CD4-positive, alpha-beta T cell treated with Interferon gamma for 1 hour (primary cell): ENCODE measurements at regions not wholly inside any gene's neighbourhood (a gene's known extent, or its start where the extent isn't known, plus 50 kb on each side); places are given as distances from the start of the nearest gene placed in this dataset.

Experiments used
- DNase-seq: peaks from one replicate; pipeline ENCODE4 v3.0.0-alpha.2; 2020

GRCh38 chr2:58667137-58667774 lies 426.1 kb upstream of the FANCL start:
- DNase-seq = no peak

DNA sequence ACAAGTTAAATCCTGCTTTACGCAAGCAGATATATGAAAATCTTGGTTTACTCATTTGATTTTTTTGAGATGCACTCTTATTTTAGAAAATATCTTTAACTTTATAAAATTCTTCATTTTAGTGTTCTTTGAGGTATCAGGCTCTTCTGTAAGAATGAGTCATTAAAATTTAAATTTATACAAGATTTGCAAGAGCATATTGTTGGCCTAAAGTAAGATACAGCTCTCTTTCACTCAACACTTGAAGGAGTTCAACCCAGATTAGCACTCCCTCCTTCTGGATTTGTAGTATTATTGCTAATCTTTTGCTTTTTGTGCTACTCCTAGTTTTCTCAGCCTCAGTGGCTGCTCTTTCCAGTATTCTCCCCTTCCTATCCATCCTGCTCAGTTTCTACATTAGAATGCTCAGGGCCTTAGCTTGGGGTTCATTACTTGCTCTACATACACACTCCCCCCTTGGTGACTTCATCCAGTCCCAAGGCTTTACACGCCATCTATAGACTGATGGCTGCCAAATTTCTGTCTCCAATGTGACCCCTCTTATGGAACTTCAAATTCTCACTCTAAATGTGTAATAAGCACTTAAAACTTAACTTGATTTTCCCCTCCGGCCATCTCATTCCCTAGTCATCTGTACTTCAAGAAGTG lies 425.3 kb upstream of the FANCL start:
- DNase-seq = no peak

DNA sequence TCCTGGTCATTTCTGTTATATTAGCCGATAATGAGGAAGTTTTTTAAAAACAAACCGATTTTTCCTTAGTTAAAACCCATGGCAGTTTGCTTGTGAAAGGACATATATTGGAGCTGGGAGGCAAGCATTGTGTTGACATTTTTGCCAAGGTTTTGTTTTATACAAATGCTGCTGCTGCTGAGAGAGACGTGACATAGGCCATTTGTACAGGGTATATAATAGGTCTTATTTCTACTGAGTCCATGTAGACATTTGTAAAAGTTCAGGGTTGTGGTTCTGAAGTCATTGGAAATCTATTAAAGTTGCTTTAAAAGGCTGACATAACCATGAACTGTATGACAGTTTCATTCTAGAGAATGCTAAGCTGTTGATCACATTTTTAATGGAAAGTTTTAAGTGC lies 424.0 kb upstream of the FANCL start:
- DNase-seq = no peak

DNA sequence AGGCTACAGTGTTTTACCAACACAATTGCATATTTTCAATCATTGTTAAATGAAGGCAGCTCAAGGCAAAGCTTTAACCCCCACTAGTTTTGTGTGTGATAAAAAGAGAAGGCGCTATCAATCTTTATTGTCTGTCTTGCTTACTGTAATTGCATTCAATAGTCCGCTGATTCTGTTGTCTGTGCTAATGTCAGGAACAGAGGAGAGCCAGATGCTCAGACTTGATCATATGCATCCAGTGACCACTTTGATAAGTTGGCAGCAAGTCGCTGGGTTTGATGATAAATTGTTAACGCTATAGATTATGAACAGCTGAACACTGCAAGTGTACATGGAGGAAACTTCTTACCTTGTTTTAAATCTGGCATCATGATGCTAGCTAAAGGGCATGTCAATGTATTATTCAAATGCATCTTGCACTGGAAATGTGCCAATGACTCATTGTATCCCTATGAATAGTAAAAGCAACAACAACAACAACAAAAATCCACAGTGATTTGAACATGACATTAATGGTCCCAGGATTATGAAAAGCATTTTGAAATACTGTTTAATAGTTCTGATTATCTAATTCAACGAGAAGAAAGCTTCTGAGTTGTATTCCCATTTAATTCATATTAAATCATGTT lies 423.5 kb upstream of the FANCL start:
- no peak for DNase-seq

DNA sequence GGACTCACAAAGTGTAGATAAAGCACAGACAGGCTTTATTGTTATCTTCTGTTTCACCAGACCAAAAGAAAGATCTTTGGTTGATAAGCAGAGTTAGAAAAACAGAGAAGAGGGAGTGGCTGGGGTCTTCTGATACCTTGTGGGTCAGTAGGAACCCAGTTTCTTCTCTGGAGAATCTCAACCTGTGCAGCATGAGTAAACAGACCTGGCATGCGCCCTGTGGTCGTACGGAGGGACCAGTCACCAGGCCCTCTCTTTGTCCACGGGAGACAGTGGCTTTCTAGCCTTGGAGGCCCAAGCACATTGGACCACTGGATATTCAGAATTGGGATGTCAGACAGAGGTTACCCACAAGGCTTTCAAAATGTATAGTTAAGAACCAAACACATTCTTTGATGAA lies 418.9 kb upstream of the FANCL start:
- DNase-seq = no peak

DNA sequence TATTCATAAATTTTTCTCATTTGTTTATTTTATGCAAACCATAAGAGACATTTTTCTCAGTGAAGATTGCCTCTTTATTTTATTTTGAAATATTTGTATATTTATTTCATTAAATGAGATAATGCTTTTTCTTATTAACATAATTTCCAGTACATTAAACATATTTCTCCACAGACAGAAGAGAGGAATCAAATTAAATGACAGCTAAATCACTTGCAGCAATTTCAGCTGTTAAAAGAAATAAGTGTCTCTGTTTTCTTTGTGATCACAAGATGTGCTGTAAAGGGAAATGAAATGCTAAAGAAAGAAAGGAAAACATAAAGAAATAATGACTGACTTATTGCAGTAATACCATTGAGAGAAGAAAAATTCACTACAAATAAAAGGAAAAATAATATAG lies 414.0 kb upstream of the FANCL start:
- DNase-seq = no peak

GRCh38 chr2:58651930-58652329 lies 410.8 kb upstream of the FANCL start:
- no peak for DNase-seq

- no peak for DNase-seq
Measured at GRCh38 chr2:58650781-58651180, 409.7 kb upstream of the FANCL start.

DNA sequence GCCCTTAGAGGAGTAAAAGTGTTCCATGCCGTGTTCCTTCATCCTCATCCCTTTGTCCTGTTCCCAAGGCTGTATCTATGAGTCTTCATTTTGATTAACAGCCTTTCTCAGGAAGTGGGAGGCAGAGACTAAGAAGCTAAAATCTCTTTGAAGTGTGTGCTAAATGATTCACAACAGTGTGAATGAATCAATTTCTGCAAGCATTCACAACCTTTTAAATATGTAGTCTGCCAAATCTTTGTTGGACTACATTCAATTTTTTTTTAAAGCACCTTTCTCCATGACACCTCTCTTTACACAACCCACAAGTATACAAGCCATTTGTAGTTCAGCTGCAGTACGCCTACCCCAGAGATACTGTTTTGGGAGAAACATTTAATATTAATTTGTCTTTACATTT lies 408.6 kb upstream of the FANCL start:
- no peak for DNase-seq

DNA sequence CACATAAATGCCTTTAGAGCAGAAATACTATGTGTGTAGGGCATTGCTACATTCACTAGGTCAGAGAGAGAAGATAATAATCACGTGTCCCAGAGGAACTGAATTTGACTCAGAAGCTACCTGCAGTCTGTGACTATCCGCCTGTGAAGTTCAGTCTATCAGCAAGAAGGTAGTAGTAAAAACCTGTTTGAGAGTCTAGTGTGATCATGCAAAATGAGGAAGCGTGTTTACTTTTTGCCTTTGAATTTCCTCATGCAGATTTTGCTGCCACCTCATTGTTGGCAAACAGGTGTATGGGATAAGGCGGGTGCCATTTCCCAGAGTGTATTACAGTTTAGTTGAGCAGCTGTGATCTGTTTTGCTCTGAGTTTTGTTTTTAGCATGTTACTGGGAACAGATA lies 403.9 kb upstream of the FANCL start:
- no peak for DNase-seq

GRCh38 chr2:58644451-58644850 lies 403.3 kb upstream of the FANCL start:
- DNase-seq = no peak

GRCh38 chr2:58641001-58641400 lies 399.9 kb upstream of the FANCL start:
- DNase-seq = no peak

DNA sequence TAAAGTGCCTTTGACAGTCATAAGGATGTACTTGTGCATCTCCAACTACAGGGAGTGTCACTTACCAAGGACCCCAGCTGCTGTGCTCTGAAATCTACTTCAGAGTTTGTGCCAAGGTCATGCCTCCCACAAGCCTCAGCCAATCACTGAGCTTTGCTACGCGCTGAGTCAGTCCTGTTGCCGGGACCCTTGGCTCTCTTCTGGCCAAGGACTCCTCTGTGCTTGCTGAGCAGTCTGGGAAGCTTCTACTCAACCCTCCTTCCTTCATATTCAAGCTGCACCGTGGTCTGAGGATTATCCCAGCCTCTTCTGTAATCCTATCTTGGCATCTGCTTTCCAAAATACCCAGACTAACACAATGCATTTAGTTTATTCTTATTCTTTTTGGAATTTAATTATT lies 398.9 kb upstream of the FANCL start:
- DNase-seq = no peak

- no peak for DNase-seq
Measured at GRCh38 chr2:58638256-58638805, 397.2 kb upstream of the FANCL start.

- no peak for DNase-seq
Measured at GRCh38 chr2:58636872-58637271, 395.7 kb upstream of the FANCL start.

DNA sequence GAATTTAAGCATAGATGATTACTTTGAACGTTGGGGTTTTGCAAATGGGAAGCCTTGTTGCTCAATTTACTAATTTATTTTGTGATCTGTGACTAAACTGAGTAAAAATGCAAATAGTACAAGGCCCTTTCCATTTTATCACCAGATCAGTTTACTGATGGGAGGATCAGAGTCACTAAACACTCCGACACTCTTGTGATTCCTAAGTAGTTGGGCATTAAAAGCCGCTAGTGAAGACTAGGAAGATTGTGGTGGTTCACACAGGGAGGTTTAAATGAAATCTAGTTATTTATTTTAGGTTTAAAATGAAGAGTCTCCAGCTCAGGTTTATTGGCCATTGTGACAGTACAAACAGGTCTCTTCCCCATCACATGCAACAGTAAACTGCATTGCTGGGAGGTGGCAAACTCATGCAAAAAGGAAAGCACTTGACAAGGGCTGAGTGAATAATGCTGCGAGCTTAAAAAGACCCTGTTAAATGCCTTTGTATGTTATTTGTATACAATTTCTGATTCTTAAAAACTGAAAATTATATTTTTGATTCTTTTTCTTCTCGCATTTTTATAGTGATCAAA lies 394.8 kb upstream of the FANCL start:
- no peak for DNase-seq

DNA sequence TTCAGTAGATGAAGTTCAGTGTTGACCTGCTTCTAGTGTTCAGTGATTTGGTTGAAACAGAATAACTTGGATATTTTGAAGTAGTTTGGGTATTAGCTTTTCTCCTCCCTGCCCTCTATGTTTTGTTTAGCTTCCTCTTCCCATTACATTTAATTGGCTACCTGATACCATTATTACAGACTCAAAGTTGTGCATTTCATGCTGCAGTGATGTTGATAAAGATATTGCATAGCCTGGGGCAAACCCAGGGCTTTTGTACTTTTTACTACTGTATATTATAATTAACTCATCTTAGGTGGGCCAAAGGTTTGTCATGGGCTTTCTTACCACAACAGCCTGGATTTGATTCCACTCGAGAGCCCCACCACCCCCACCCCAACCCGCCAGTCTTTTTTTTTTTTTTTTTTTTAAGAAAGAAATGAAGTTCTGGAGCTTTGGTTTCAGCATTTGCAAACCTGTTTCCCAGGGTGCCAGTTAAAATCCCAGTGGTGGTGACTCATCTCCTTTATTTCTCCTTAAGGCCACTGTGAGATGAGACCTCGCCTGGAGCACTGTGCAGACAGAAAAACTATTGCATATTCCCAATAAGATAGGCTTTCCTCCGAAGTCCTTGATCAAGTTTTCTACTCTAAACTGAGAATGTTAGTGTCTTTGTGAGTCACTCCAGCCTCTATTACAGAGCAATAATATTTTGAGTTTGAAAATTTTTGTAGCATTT lies 393.7 kb upstream of the FANCL start:
- no peak for DNase-seq

DNA sequence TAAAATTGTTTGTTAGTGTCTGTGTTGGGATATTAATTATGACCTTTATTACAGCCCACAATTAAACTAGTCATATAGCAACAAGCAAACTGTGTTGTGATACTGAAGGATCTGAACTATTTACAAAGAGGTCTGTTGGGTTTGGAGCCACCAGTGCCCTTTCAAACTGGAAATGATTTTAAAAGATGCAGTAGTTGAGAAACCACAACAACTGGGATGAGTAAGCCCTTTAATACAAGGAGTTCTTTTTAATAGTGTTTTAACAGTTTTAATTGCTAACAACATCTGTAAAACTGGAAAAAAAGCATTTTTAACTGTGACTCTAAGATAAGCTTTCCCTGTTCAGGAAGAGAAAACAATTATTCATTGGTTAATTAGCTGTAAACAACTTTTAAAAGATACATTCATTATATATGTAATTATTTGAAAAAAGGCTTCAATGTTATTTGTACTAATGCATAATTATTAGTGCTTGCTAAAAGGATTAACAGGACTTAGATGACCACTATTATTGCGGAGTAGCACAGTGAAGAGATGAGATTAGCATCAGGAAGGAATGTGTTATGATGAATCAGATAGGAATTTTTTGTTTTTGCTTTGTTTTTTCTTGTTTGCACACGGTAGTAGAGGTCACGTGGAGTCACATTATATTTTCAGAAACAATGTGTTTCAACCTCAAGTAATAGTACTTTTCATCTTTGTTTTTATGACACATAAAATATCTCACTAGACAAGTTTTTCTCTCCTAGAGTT lies 392.7 kb upstream of the FANCL start:
- DNase-seq = no peak

GRCh38 chr2:58631986-58632385 lies 390.9 kb upstream of the FANCL start:
- DNase-seq = no peak

- no peak for DNase-seq
Measured at GRCh38 chr2:58629545-58630119, 388.5 kb upstream of the FANCL start.

DNA sequence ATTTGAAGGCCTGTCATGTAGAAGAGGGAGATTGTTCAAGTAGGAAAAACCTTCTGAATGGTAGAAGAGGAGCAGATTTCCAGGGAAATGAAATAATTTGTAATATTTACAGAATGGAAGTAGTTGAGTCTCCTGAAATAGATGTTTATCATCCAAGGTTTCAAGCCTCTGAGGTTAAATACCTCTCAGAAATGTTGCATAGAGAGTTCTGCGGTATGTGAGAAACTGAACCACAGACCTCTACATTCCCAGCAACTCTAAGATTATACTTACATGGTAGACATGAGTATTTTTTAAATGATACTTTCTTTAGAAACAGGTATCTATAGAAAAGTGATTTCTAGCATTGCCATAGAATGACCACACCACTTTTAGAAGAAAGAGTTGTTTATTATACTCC lies 379.8 kb upstream of the FANCL start:
- DNase-seq = no peak

DNA sequence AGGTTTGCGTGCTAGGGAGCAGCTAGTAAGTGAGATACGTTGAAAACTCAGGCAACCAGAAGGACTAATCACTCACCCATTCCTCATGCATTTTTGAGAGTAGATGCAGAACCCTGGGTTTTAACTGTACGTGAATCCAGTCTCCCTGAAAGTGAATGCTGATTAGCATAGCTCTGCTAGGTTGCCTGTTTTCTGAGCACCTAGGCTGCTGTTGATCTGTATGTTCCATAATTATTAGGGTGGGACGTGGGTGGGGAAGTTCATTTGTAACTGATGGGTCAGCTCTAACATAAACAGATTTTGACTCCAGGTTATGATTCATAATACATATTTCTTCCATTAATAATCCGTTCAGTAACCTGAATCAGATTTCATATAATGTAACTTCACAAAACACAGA lies 379.0 kb upstream of the FANCL start:
- no peak for DNase-seq
